ENCODE measurements at regions not wholly inside any gene's neighbourhood (a gene's known extent, or its start where the extent isn't known, plus 50 kb on each side); places are given as distances from the start of the nearest gene placed in this dataset.

DNA sequence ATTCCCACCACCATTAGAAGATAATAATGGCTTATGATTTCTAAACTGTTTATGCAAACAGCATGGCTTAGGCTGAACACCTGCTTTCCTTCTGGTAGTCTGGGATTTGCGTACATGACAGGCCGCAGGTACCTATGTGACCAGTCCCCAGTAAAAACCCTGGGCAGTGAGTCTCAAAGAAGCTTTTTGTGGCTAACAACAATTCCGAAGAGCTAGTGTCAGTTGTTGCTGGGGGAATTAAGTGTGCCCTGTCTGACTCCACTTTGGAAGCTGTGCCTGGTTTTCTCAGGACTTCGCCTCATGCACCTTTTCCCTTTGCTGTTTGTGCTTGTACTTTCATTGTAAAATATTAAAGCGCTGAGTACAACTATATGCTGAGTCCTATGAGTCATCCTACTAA, 250.2 kb upstream of the MIR17HG start:
- H2AFZ ChIP-seq (ENCODE audit: low read depth, low read length, poor library complexity, severe bottlenecking), result no peak overlapping the region
- TF ChIP-seq, protein P1, sequence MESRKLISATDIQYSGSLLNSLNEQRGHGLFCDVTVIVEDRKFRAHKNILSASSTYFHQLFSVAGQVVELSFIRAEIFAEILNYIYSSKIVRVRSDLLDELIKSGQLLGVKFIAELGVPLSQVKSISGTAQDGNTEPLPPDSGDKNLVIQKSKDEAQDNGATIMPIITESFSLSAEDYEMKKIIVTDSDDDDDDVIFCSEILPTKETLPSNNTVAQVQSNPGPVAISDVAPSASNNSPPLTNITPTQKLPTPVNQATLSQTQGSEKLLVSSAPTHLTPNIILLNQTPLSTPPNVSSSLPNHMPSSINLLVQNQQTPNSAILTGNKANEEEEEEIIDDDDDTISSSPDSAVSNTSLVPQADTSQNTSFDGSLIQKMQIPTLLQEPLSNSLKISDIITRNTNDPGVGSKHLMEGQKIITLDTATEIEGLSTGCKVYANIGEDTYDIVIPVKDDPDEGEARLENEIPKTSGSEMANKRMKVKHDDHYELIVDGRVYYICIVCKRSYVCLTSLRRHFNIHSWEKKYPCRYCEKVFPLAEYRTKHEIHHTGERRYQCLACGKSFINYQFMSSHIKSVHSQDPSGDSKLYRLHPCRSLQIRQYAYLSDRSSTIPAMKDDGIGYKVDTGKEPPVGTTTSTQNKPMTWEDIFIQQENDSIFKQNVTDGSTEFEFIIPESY (IDR thresholded peaks at IDR 0.05; ENCODE audit: extremely low read depth, insufficient replicate concordance, low read length), result no peak
- no peak for TF ChIP-seq CEBPB (IDR thresholded peaks at IDR 0.05; ENCODE audit: low read depth)
- no peak for TF ChIP-seq CBX3 (IDR thresholded peaks at IDR 0.05; ENCODE audit: low read depth)
- TF ChIP-seq TCF7L2 (IDR thresholded peaks at IDR 0.05; ENCODE audit: borderline replicate concordance, extremely low read depth, insufficient read depth, insufficient read length), result no peak
- no peak for TF ChIP-seq SIN3A (IDR thresholded peaks at IDR 0.05; ENCODE audit: low read depth)
- no peak for TF ChIP-seq ZNF274 (IDR thresholded peaks at IDR 0.05; ENCODE audit: low read depth, low read length)
- no peak for TF ChIP-seq EZH2 (IDR thresholded peaks at IDR 0.05)
- TF ChIP-seq EGR1 (IDR thresholded peaks at IDR 0.05; ENCODE audit: low read depth), result no peak
- TF ChIP-seq POLR2A (IDR thresholded peaks at IDR 0.05; ENCODE audit: borderline replicate concordance, extremely low read depth, insufficient read depth, insufficient read length), result no peak
- TF ChIP-seq ELF1 (IDR thresholded peaks at IDR 0.05; ENCODE audit: borderline replicate concordance, low read depth), result no peak
- TF ChIP-seq, protein P2, sequence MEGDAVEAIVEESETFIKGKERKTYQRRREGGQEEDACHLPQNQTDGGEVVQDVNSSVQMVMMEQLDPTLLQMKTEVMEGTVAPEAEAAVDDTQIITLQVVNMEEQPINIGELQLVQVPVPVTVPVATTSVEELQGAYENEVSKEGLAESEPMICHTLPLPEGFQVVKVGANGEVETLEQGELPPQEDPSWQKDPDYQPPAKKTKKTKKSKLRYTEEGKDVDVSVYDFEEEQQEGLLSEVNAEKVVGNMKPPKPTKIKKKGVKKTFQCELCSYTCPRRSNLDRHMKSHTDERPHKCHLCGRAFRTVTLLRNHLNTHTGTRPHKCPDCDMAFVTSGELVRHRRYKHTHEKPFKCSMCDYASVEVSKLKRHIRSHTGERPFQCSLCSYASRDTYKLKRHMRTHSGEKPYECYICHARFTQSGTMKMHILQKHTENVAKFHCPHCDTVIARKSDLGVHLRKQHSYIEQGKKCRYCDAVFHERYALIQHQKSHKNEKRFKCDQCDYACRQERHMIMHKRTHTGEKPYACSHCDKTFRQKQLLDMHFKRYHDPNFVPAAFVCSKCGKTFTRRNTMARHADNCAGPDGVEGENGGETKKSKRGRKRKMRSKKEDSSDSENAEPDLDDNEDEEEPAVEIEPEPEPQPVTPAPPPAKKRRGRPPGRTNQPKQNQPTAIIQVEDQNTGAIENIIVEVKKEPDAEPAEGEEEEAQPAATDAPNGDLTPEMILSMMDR (IDR thresholded peaks at IDR 0.05 in 2 of 3, conservative IDR thresholded peaks at IDR 0.05 in 1 of 3; ENCODE audit: borderline replicate concordance in 1 of 3, insufficient read depth in 1 of 3, low read depth in 2 of 3, low read length in 2 of 3), result no peak
- H3K36me3 ChIP-seq (ENCODE audit: control insufficient read depth in 1 of 2, insufficient read depth in 2 of 2, low read length in 2 of 2), result no peaks in the 10 kb centered on the region
- H3K4me3 ChIP-seq (replicated peaks in 1 of 2; ENCODE audit: low read depth in 1 of 2, low read length in 2 of 2), result no peak overlapping the region
- no peaks in the 10 kb centered on the region for H3K79me2 ChIP-seq (ENCODE audit: insufficient read depth, low read length)
- BruUV-seq (replicated peaks), result no TSS peak
- no peaks in the 10 kb centered on the region for H3K9me3 ChIP-seq (ENCODE audit: control insufficient read depth in 1 of 2, insufficient read depth in 1 of 2, low read depth in 1 of 2, low read length in 2 of 2)
- H4K20me1 ChIP-seq (ENCODE audit: insufficient read depth), result no peaks in the 10 kb centered on the region; the same call in 1 of the 2 replicates
- H3K27ac ChIP-seq (ENCODE audit: low read depth, low read length), result no peak overlapping the region
- ChIA-PET POLR2A (interaction anchor here (0.7 kb wide), 1 partner anchor 13 kb away, joined by 3 read pairs; no protein-coding TSS in a partner anchor), RAD21 (ENCODE audit: low non-redundant PET in 1 of 2, low total read pairs in 2 of 2, uncharacterized antibody in 2 of 2, unreplicated experiment in 2 of 2) (no interaction called here), CTCF (no interaction called here)
- no peak overlapping the region for H3K9ac ChIP-seq (ENCODE audit: low read length)
- H3K27me3 ChIP-seq (ENCODE audit: insufficient read depth, low read length), result no peaks in the 10 kb centered on the region
- no peak overlapping the region for H3K4me2 ChIP-seq (ENCODE audit: low read length)
- no peak for ATAC-seq
- H3K9me2 ChIP-seq (ENCODE audit: insufficient read depth), result no peaks in the 10 kb centered on the region
- intact Hi-C loops (cut with micrococcal nuclease), result no loop called here
- DNase-seq (ENCODE audit: low read depth, low spot score), result no peak
- no peaks in the 10 kb centered on the region for H3K4me1 ChIP-seq (ENCODE audit: control insufficient read depth in 1 of 2, insufficient read depth in 2 of 2, low read length in 2 of 2)

Data from HCT116 (cell line).